ENCODE measurements at regions not wholly inside any gene's neighbourhood (a gene's known extent, or its start where the extent isn't known, plus 50 kb on each side); places are given as distances from the start of the nearest gene placed in this dataset.
"Not testable (repeated sequence)": the region's sequence is repeated elsewhere in the genome, so short reads cannot be mapped to it uniquely, and the experiment has no call there.

GRCh38 chr9:64778667-64779066 is 506.3 kb downstream of the FOXD4L5 start:
- TF ChIP-seq CTCF (conservative IDR thresholded peaks at IDR 0.05 in 1 of 2, IDR thresholded peaks at IDR 0.05 in 1 of 2; ENCODE audit: extremely low read depth in 1 of 2, insufficient read depth in 1 of 2, low read depth in 1 of 2, low read length in 2 of 2); EZH2 (IDR thresholded peaks at IDR 0.05; ENCODE audit: borderline replicate concordance, low read length): not testable (repeated sequence)

Measured in mammary epithelial cell (primary cell).